ENCODE measurements at regions not wholly inside any gene's neighbourhood (a gene's known extent, or its start where the extent isn't known, plus 50 kb on each side); places are given as distances from the start of the nearest gene placed in this dataset.
"Not testable (repeated sequence)": the region's sequence is repeated elsewhere in the genome, so short reads cannot be mapped to it uniquely, and the experiment has no call there.

DNA sequence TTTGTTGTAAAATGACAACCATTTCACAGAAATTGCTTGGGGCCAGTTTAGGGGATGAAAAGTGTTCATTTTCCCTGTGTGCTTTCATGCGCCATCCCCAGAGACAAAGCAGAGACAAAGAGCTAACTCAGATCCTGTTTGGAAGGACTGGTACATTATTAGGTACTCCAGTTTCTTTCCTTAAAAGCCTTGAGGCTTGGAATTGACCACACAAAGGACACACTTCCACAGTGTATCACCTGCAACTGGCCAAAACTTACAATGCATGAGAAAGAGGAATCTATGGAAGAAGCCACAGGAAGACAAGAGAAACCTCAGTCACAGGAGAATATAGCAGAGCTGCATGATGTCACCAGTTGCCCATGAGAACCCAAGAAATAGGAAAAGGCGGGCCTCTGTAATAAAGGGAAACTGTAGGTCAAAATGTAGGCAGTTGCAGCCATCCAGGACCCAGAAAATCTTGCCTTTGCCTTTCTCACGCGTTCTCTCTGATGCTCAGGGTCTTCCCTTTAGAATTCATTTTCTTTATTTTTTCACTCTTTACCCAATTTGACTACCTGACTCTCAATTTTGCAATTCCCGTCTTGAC lies 339.0 kb downstream of the RMST start:
- DNase-seq (ENCODE audit: low spot score): no peak

DNA sequence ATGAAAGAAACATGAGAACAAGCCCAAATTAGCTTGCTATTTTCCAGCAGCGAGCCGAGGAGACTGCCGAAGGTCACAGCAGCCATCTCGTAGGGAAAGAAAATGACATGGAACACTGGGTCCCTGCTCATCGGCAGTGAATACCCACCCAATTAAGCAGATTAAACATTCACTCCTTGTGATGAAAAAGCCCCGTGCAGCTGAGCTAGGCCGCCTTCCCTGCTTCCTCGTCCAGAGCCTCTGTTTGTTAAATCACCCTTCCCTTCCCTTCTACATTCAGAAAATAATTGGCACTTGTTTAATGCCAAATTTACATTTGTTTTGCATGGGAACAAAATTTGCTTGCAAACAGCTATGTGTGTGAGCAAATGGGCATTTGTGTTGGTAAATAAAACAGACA lies 342.5 kb downstream of the RMST start:
- no peak for DNase-seq (ENCODE audit: low spot score)

GRCh38 chr12:97813301-97813700 lies 350.7 kb downstream of the RMST start:
- no peak for DNase-seq (ENCODE audit: low spot score)

DNA sequence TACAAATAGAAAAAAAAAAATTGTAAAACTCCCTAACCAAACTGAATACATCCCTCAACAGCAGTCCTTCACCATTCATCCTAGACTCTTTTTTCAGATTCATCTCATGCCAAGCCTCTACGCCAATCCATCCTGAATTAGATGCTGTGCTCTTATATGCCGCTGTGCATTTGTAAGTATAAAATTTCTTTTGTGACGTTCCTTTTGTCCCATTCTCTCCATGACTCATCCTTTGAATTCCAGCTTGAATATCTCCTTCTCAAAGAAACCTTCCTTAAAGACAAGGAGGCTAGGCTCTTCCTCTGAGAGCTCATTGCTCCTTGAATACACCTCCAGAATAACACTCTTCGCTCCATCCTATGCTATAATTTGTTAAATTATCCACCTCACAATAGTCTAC lies 359.2 kb downstream of the RMST start:
- DNase-seq (ENCODE audit: low spot score): no peak

DNA sequence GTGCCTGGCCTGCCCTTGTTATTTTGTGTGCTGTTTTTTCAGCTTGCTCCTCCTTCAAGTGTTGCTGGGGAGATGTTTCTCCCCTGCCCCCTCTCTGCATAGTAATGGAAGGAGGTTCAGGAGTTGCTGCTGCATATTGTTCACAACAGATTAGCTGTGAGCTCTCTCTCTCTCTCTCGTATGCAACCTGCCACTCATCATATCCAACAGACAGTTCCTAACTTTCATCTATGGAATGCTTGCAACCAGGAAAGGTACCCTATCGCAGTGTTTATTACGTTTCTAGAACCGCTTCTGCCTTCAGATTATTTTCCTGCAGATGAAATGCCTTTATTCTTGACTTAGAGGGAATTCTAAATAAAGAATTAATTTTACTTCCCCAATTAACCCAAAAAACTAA lies 372.9 kb downstream of the RMST start:
- DNase-seq (ENCODE audit: low spot score): no peak

- DNase-seq (ENCODE audit: low spot score): no peak
These were observed 374.8 kb downstream of the RMST start for GRCh38 chr12:97837401-97837800.

GRCh38 chr12:97848051-97848450 lies 385.4 kb downstream of the RMST start:
- DNase-seq (ENCODE audit: low spot score): no peak

GRCh38 chr12:97854477-97854876 lies 391.9 kb downstream of the RMST start:
- DNase-seq (ENCODE audit: low spot score): no peak

- no peak for DNase-seq (ENCODE audit: low spot score)
These were observed 399.5 kb downstream of the RMST start for GRCh38 chr12:97862072-97862471.

DNA sequence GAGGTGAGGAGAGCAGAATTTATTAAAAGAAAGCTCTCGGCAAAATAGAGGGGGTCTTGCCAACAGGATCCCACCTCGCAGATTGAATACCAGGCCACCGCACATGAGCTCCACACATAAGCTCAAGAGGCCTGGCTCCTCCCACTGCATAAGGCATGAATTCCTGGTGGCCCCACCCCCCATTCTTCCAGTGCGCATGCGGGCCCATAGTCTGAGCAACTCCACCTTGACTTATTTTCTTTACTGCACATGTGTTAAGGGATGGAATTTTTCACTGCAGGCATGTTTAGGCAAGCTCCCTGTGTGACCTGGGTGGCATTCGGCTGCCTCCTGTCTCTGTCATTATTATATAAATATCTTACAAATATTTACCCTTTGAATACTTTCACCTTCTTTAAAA lies 412.5 kb downstream of the RMST start:
- no peak for DNase-seq (ENCODE audit: low spot score)

GRCh38 chr12:97876780-97877179 lies 414.2 kb downstream of the RMST start:
- no peak for DNase-seq (ENCODE audit: low spot score)

- no peak for DNase-seq (ENCODE audit: low spot score)
These were observed 414.8 kb downstream of the RMST start for GRCh38 chr12:97877404-97877803.

GRCh38 chr12:97886511-97887176 lies 424.0 kb downstream of the RMST start:
- DNase-seq (ENCODE audit: low spot score): no peak

DNA sequence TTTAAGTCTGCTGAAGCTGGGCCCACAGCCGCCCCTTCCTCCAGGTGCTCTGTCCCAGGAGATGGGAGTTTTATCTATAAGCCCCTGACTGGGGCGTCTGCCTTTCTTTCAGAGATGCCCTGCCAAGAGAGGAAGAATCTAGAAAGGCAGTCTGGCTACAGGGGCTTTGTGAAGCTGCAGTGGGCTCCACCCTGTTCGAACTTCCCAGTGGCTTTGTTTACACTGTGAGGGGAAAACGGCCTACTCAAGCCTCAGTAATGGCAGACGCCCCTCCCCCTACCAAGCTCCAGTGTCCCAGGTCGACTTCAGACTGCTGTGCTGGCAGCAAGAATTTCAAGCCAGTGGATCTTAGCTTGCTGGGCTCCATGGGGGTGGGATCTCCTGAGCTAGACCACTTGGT lies 435.3 kb downstream of the RMST start:
- DNase-seq (ENCODE audit: low spot score): not testable (repeated sequence)

GRCh38 chr12:97899529-97899928 lies 436.9 kb downstream of the RMST start:
- no peak for DNase-seq (ENCODE audit: low spot score)

- no peak for DNase-seq (ENCODE audit: low spot score)
These were observed 437.4 kb downstream of the RMST start for GRCh38 chr12:97899956-97900355.

- DNase-seq (ENCODE audit: low spot score): no peak
These were observed 440.8 kb downstream of the RMST start for GRCh38 chr12:97903356-97903755.

DNA sequence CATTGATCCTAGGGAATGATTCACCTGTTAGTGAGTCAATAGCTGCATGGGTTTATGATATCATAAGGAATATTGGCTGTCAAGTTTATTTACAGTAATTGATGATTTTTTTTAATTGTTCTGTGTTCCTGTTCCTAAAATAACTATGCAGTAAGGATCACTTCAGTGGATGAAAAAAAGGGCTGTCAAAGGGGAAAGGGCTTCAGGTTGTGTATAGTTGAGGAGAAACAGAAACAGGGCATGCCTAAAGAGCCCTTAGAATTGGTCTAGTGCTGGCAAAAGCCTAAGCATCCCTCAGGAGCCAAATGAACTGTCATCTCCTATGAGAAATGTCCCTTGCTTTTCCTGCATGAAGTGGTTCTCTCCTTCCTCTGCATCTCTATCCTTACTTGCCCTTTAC lies 444.9 kb downstream of the RMST start:
- DNase-seq (ENCODE audit: low spot score): no peak

DNA sequence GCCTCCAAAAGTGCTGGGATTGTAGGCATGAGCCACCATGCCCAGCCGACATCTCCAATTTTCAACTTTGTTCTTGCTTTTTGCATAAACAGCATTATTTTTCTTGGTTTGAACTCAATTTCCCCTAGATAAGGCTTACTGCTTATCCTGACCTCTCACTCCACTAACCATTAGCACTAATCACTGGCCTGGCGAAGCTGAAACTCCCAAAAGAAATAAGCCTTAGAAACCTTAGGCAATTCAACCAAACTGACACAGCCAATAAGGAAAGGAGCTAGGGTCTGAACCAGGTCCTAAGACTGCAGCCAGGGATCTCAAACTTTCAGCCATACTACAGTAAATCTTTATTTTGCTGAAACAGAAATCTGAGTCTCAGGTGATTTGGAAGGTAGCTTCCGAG lies 448.0 kb downstream of the RMST start:
- DNase-seq (ENCODE audit: low spot score): no peak

DNA sequence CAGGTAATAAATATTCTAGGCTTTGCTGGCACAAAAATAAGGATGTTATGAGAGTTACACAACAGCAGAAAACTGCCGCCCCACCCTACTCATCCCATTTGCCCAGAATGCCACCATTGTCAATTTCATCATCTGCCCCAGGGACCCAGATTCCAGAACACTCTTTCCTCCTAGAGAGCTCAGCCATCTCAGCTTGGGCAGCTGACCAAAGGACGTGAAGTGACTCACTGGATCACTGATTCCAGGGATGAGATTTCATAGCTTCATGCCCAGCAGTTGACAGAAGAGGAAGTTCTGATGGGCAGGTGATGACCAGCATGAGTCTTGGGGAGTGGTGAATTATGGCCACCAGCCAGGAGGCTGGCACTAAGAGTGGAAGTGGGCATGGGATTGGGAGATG lies 450.3 kb downstream of the RMST start:
- DNase-seq (ENCODE audit: low spot score): no peak

- no peak for DNase-seq (ENCODE audit: low spot score)
These were observed 459.5 kb downstream of the RMST start for GRCh38 chr12:97921979-97922722.

DNA sequence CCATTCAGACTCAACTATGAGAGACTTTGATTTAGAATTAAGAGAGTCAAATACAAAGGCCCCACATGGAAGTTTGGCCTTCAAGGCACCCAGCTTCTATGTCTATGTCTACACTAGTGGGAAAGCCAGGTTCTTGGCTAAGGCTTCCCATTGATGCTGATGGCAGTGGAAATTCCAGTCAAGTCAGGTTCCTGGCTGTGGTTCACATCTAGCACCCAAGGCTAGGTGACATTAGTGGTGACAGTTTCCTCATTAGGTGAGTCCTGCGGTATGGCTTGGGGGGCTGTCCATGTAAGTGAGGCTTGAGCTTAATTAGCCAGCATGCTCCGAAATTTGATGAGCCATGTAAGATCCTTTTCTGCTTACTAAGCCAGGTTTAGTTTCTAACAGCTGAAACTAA lies 460.9 kb downstream of the RMST start:
- DNase-seq (ENCODE audit: low spot score): no peak

- no peak for DNase-seq (ENCODE audit: low spot score)
These were observed 461.5 kb downstream of the RMST start for GRCh38 chr12:97924122-97924521.

GRCh38 chr12:97927977-97928376 lies 465.4 kb downstream of the RMST start:
- no peak for DNase-seq (ENCODE audit: low spot score)
